Kidney epithelial cell (primary cell): ENCODE measurements at regions not wholly inside any gene's neighbourhood (a gene's known extent, or its start where the extent isn't known, plus 50 kb on each side); places are given as distances from the start of the nearest gene placed in this dataset.

ENCODE experiments used
- DNase-seq: peaks from one replicate; pipeline ENCODE4 v3.0.0-alpha.2; 2010; ENCODE audit warnings: low read depth
- H3K27me3 ChIP-seq: 2 replicates; pipeline ENCODE4 v1.6.0; 2011; ENCODE audit warnings: low read length; ENCODE audit not compliant: control insufficient read depth, insufficient read depth
- H3K36me3 ChIP-seq: 2 replicates; pipeline ENCODE4 v1.5.1; 2011; ENCODE audit warnings: low read length; ENCODE audit not compliant: control insufficient read depth, insufficient read depth
- H3K4me3 ChIP-seq: 2 replicates; pipeline ENCODE4 v1.5.1; 2011; ENCODE audit warnings: low read depth, mild to moderate bottlenecking, control low read depth, low read length
- CTCF ChIP-seq: IDR thresholded peaks from 2 replicates; pipeline ENCODE4 v1.5.1; 2011; ENCODE audit warnings: mild to moderate bottlenecking, moderate library complexity, low read length, control low read depth, inconsistent platforms; ENCODE audit not compliant: insufficient read depth, poor library complexity, severe bottlenecking

GRCh38 chr18:76685860-76686259, 136.5 kb upstream of the ZNF236 start:
- Histone ChIP-seq H3K36me3 (no peaks in the 10 kb centered on the region), H3K27me3 (no peaks in the 10 kb centered on the region), H3K4me3 (no peak overlapping the region)
- TF ChIP-seq CTCF: no peak
- no peak for DNase-seq

- no peak for TF ChIP-seq CTCF
- DNase-seq: no peak
- no peaks in the 10 kb centered on the region for H3K27me3 ChIP-seq
- no peak overlapping the region for H3K4me3 ChIP-seq
- no peaks in the 10 kb centered on the region for H3K36me3 ChIP-seq
These were observed 137.0 kb upstream of the ZNF236 start for GRCh38 chr18:76685402-76685801.

GRCh38 chr18:76684265-76684664, 138.1 kb upstream of the ZNF236 start:
- no peak overlapping the region for H3K4me3 ChIP-seq
- no peaks in the 10 kb centered on the region for H3K27me3 ChIP-seq
- TF ChIP-seq CTCF: no peak

GRCh38 chr18:76679945-76680344, 142.4 kb upstream of the ZNF236 start:
- DNase-seq: no peak
- no peak for TF ChIP-seq CTCF
- H3K4me3 ChIP-seq: no peak overlapping the region
- H3K36me3 ChIP-seq: no peaks in the 10 kb centered on the region
- H3K27me3 ChIP-seq: no peaks in the 10 kb centered on the region

More at GRCh38 chr18:76684265-76684664, 138.1 kb upstream of the ZNF236 start:
- H3K36me3 ChIP-seq: no peaks in the 10 kb centered on the region
- DNase-seq: no peak

GRCh38 chr18:76679259-76679658, 143.1 kb upstream of the ZNF236 start:
- H3K27me3 ChIP-seq: peaks cover 2% of the 10 kb centered on the region
- H3K36me3 ChIP-seq: no peaks in the 10 kb centered on the region
- no peak overlapping the region for H3K4me3 ChIP-seq
- peak; percentile 24 for TF ChIP-seq CTCF
- no peak for DNase-seq

- Histone ChIP-seq H3K4me3 (no peak overlapping the region), H3K27me3 (peaks cover 2% of the 10 kb centered on the region), H3K36me3 (no peaks in the 10 kb centered on the region)
- no peak for TF ChIP-seq CTCF
- no peak for DNase-seq
These were observed 144.1 kb upstream of the ZNF236 start for GRCh38 chr18:76678248-76678647.
